ENCODE measurements at regions not wholly inside any gene's neighbourhood (a gene's known extent, or its start where the extent isn't known, plus 50 kb on each side); places are given as distances from the start of the nearest gene placed in this dataset.

DNA sequence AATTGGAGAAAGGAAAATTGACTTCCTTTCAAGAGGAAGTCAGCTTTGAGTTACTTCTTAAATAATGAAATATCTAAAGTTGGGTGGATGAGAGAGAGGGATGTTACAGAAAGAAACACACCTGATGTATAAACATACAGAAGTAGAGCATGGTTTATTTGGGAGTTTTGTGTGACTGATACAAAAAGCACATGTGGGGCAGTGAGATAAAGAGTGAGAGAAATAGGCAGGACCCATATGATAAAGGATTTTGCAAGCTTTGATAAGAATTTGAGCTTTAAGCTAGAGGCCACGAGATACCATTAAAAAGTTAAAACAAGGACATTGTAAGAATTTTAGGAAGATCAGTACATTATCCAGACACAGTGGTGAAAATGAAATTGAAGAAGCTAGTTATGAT, 263.3 kb upstream of the GPRIN3 start:
- no peak overlapping the region for H3K27ac ChIP-seq (replicated peaks)
- no peak for TF ChIP-seq CTCF (IDR thresholded peaks at IDR 0.05; ENCODE audit: borderline replicate concordance)
- H3K9me3 ChIP-seq (replicated peaks): no peaks in the 10 kb centered on the region
- no peaks in the 10 kb centered on the region for H3K27me3 ChIP-seq (ENCODE audit: low read depth)
- intact Hi-C loops (cut with micrococcal nuclease): no loop called here
- DNase-seq: no peak
- H3K4me1 ChIP-seq: no peaks in the 10 kb centered on the region
- no peaks in the 10 kb centered on the region for H3K36me3 ChIP-seq
- no peak overlapping the region for H3K4me3 ChIP-seq

DNA sequence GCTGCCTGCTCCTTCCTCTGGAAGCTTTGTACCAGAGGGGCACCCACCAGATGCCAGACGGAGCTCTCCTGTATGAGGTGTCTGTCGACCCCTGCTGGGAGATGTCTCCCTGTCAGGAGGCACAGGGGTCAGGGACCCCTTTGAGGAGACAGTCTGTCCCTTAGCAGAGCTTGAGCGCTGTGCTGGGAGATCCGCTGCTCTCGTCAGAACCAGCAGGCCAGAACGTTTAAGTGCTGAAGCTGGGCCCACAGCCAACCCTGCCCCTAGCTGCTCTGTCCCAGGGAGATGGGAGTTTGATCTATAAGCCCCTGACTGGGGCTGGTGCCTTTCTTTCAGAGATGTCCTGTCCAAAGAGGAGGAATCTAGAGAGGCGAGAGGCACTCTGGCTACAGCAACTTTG, 260.3 kb upstream of the GPRIN3 start:
- no peaks in the 10 kb centered on the region for H3K36me3 ChIP-seq
- no peak for TF ChIP-seq CTCF (IDR thresholded peaks at IDR 0.05; ENCODE audit: borderline replicate concordance)
- no peaks in the 10 kb centered on the region for H3K4me1 ChIP-seq
- H3K27me3 ChIP-seq (ENCODE audit: low read depth): no peaks in the 10 kb centered on the region
- intact Hi-C loops (cut with micrococcal nuclease): no loop called here
- H3K27ac ChIP-seq (replicated peaks): no peak overlapping the region
- no peak overlapping the region for H3K4me3 ChIP-seq
- DNase-seq: no peak
- H3K9me3 ChIP-seq (replicated peaks): no peaks in the 10 kb centered on the region

DNA sequence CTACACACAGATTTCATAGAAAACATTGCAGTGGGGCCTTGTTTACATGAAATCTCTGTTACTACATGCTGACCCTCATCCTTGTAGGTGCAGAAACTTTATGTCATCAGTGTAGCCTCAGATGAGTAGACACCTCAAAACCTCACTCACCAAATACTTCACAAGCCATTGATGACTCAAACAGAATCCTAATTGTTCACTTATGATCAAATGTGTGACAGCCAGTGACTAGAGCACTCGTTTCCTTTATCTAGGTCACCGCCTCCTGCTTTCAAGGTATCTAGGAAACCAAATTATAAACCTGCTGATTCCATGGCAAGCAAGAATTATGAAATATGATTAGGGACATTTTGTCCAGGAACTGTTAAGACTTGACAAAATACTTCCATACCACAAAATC, 255.8 kb upstream of the GPRIN3 start:
- TF ChIP-seq CTCF (IDR thresholded peaks at IDR 0.05; ENCODE audit: borderline replicate concordance): no peak
- no peaks in the 10 kb centered on the region for H3K9me3 ChIP-seq (replicated peaks)
- no peaks in the 10 kb centered on the region for H3K36me3 ChIP-seq
- H3K27me3 ChIP-seq (ENCODE audit: low read depth): no peaks in the 10 kb centered on the region
- H3K4me3 ChIP-seq: no peak overlapping the region
- no peak for DNase-seq
- H3K4me1 ChIP-seq: no peaks in the 10 kb centered on the region
- H3K27ac ChIP-seq (replicated peaks): no peak overlapping the region
- intact Hi-C loops (cut with micrococcal nuclease): no loop called here

DNA sequence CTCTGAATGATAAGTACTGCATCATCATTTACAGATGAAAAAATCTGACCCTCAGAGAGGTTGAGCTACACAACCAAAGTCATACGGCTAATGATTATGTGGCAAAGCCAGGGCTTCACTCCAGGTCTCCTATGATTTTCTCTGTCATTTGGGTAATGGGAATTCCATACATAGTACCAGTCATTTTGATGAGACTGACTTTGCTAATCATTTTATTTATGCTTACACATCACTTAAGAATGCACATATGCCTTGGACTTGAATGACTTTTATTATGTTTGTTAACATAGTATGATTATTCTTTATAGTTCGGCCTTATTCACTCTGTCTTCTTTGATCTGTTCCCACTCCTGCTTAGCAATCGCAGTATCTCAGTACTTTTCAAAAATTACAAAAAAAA, 255.1 kb upstream of the GPRIN3 start:
- intact Hi-C loops (cut with micrococcal nuclease): no loop called here
- Histone ChIP-seq H3K4me3 (no peak overlapping the region), H3K27me3 (ENCODE audit: low read depth) (no peaks in the 10 kb centered on the region), H3K9me3 (replicated peaks) (no peaks in the 10 kb centered on the region), H3K36me3 (no peaks in the 10 kb centered on the region), H3K27ac (replicated peaks) (no peak overlapping the region), H3K4me1 (no peaks in the 10 kb centered on the region)
- no peak for DNase-seq
- no peak for TF ChIP-seq CTCF (IDR thresholded peaks at IDR 0.05; ENCODE audit: borderline replicate concordance)

DNA sequence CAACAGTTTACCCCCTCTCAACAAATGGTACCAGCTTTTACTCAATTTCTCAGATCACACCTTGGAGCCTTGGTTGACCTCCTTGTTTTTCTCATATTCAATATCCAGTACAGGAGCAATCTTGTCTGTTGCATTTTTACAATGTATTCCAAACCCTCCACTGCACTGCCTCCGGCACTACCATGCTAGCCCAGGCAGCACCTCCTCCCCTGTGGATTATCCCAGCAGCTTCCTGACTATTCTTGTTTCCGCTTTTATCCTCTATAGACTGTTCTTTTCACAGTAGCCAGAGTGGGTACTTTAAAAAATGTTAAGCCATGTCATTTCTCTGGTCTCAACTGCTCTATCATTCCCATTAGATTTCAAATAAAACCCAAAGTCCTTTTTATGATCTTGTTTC, 253.4 kb upstream of the GPRIN3 start:
- Histone ChIP-seq H3K9me3 (replicated peaks) (no peaks in the 10 kb centered on the region), H3K27ac (replicated peaks) (no peak overlapping the region), H3K27me3 (ENCODE audit: low read depth) (no peaks in the 10 kb centered on the region), H3K36me3 (no peaks in the 10 kb centered on the region), H3K4me1 (no peaks in the 10 kb centered on the region), H3K4me3 (no peak overlapping the region)
- DNase-seq: no peak
- TF ChIP-seq CTCF (IDR thresholded peaks at IDR 0.05; ENCODE audit: borderline replicate concordance): no peak
- intact Hi-C loops (cut with micrococcal nuclease): no loop called here

DNA sequence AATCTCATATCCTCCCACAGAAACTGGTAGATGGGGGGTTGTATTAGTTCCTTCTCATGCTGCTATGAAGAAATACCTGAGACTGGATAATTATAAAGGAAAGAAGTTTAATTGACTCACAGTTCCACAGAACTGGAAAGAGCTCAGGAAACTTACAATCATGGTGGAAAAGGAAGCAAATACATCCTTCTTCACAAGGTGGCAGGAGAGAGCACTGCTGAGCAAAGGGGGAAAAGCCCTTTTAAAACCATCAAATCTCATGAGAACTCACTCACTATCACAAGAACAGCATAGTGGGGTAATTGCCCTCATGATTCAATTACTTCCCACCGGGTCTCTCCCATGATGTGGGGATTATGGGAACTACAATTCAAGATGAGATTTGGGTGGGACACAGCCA, 250.5 kb upstream of the GPRIN3 start:
- Histone ChIP-seq H3K27me3 (ENCODE audit: low read depth) (no peaks in the 10 kb centered on the region), H3K9me3 (replicated peaks) (no peaks in the 10 kb centered on the region), H3K36me3 (no peaks in the 10 kb centered on the region), H3K4me1 (no peaks in the 10 kb centered on the region), H3K27ac (replicated peaks) (no peak overlapping the region), H3K4me3 (no peak overlapping the region)
- DNase-seq: no peak
- intact Hi-C loops (cut with micrococcal nuclease): no loop called here
- peak; percentile 34 for TF ChIP-seq CTCF (IDR thresholded peaks at IDR 0.05; ENCODE audit: borderline replicate concordance)

Measured in left ventricle myocardium inferior (tissue), 1 donor.